ENCODE measurements at regions not wholly inside any gene's neighbourhood (a gene's known extent, or its start where the extent isn't known, plus 50 kb on each side); places are given as distances from the start of the nearest gene placed in this dataset.

GRCh38 chr2:150788426-150789140 lies 301.1 kb upstream of the RND3 start (continued):
- TF ChIP-seq KLF1 (tag by site-specific recombination; IDR thresholded peaks at IDR 0.05) (no peak), ZNF175 (tag by site-specific recombination; IDR thresholded peaks at IDR 0.05) (no peak), ZNF341 (tag by site-specific recombination; IDR thresholded peaks at IDR 0.05; ENCODE audit: low read depth) (no peak), ZBTB1 (tag by site-specific recombination; IDR thresholded peaks at IDR 0.05) (no peak)

- no peak overlapping the region for H3K4me3 ChIP-seq (ENCODE audit: low read depth, low read length)
- CTCF ChIA-PET = interaction anchor here (0.6 kb wide), 1 partner anchor 129 kb away, joined by 3 read pairs; no protein-coding TSS in a partner anchor
- POLR2A ChIA-PET = no interaction called here
- H3K36me3 ChIP-seq (ENCODE audit: control insufficient read depth in 2 of 2, insufficient read depth in 1 of 2, low read length in 2 of 2) = no peaks in the 10 kb centered on the region
- no peaks in the 10 kb centered on the region for H3K9me3 ChIP-seq (ENCODE audit: control insufficient read depth, insufficient read depth, low read depth, low read length)
- no peaks in the 10 kb centered on the region for H3K4me1 ChIP-seq (ENCODE audit: control insufficient read depth, insufficient read depth, low read length)
- no peak overlapping the region for H3K27ac ChIP-seq (ENCODE audit: extremely low read depth, low read depth, low read length)
- TF ChIP-seq BCL11A (tag by site-specific recombination; IDR thresholded peaks at IDR 0.05; ENCODE audit: low read depth) = no peak
- no peak for TF ChIP-seq ZNF112 (tag by site-specific recombination; IDR thresholded peaks at IDR 0.05)
- no peak for TF ChIP-seq ZNF624 (tag by site-specific recombination; IDR thresholded peaks at IDR 0.05)
- no peak for TF ChIP-seq ZSCAN30 (tag by site-specific recombination; IDR thresholded peaks at IDR 0.05)
- TF ChIP-seq SP2 (tag by site-specific recombination; IDR thresholded peaks at IDR 0.05) = no peak
- TF ChIP-seq ZNF837 (tag by site-specific recombination; IDR thresholded peaks at IDR 0.05) = no peak
- TF ChIP-seq GFI1B (tag by site-specific recombination; IDR thresholded peaks at IDR 0.05) = no peak
- no peak for TF ChIP-seq ZNF426 (tag by site-specific recombination; IDR thresholded peaks at IDR 0.05)
- TF ChIP-seq ZNF175 (tag by site-specific recombination; IDR thresholded peaks at IDR 0.05) = no peak
- TF ChIP-seq ZNF366 (tag by site-specific recombination; conservative IDR thresholded peaks at IDR 0.05) = no peak
- TF ChIP-seq ZNF521 (tag by site-specific recombination; IDR thresholded peaks at IDR 0.05) = no peak
- TF ChIP-seq ZNF660 (tag by site-specific recombination; IDR thresholded peaks at IDR 0.05) = no peak
- TF ChIP-seq ZNF48 (tag by site-specific recombination; IDR thresholded peaks at IDR 0.05) = no peak
- TF ChIP-seq ZNF202 (tag by site-specific recombination; IDR thresholded peaks at IDR 0.05; ENCODE audit: borderline replicate concordance) = no peak
- TF ChIP-seq ZNF350 (tag by site-specific recombination; IDR thresholded peaks at IDR 0.05) = no peak
- no peak for TF ChIP-seq ZNF169 (tag by site-specific recombination; IDR thresholded peaks at IDR 0.05)
Measured at GRCh38 chr2:150787353-150788093, 300.1 kb upstream of the RND3 start.

DNA sequence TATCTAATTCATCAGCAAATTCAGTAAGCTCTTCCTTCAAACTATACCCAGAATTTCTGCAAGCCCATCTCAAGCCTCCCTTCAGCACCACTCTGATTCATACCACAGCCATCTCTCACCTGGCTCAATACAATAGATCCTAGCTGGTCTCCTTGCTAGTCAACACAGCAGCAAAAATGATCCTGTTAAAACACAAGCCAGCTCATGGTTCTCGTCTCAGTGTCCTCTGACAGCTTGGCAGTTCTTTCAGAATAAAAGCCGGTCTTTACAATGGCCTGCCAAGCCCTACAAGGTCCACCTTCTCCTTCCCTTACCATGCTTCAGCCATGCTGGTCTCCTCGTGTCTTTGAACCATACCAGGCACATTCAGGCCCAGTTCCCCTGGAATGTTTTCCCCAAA lies 296.9 kb upstream of the RND3 start:
- Histone ChIP-seq H3K9me3 (ENCODE audit: control insufficient read depth, insufficient read depth, low read depth, low read length) (no peaks in the 10 kb centered on the region), H3K4me3 (ENCODE audit: low read depth, low read length) (no peak overlapping the region), H3K27ac (ENCODE audit: extremely low read depth, low read depth, low read length) (no peak overlapping the region), H3K4me1 (ENCODE audit: control insufficient read depth, insufficient read depth, low read length) (no peaks in the 10 kb centered on the region), H3K36me3 (ENCODE audit: control insufficient read depth in 2 of 2, insufficient read depth in 1 of 2, low read length in 2 of 2) (no peaks in the 10 kb centered on the region)
- POLR2A ChIA-PET = no interaction called here
- CTCF ChIA-PET = no interaction called here
- TF ChIP-seq ZNF518A (tag by site-specific recombination; conservative IDR thresholded peaks at IDR 0.05; ENCODE audit: low read depth) (no peak), ZNF138 (tag by site-specific recombination; IDR thresholded peaks at IDR 0.05; ENCODE audit: borderline replicate concordance) (no peak), YY2 (tag by site-specific recombination; IDR thresholded peaks at IDR 0.05) (no peak), ZNF664 (tag by site-specific recombination; IDR thresholded peaks at IDR 0.05) (no peak), REPIN1 (tag by site-specific recombination; IDR thresholded peaks at IDR 0.05; ENCODE audit: low read depth) (no peak), ZNF211 (tag by site-specific recombination; IDR thresholded peaks at IDR 0.05; ENCODE audit: low read depth) (no peak), TCF7L2 (IDR thresholded peaks at IDR 0.05; ENCODE audit: borderline replicate concordance, low read depth, low read length) (no peak), HOXD13 (CRISPR knock-in tag; IDR thresholded peaks at IDR 0.05; ENCODE audit: borderline replicate concordance) (no peak), KLF1 (tag by site-specific recombination; IDR thresholded peaks at IDR 0.05) (no peak)

Data from HEK293 (cell line).